ENCODE measurements at regions not wholly inside any gene's neighbourhood (a gene's known extent, or its start where the extent isn't known, plus 50 kb on each side); places are given as distances from the start of the nearest gene placed in this dataset.
"Not testable (repeated sequence)": the region's sequence is repeated elsewhere in the genome, so short reads cannot be mapped to it uniquely, and the experiment has no call there.

DNA sequence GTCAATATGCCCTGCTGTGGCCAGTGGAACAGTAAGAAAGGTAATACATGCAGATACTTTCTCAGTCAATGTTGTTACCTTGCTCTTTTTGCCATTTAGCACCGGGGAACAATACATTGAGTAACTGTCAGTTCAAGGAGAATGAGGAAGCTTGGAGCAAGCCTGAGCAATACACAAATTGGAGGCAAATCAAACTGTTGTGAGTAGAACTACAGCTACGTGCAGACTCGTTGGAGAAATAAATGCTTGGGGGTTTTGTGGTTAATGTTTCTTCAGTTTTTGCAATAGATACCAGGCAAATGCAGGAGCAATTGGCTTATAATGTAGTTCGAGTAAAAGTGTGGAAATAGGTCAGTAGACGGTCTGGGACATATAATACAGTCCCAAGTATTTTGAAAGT is 587.3 kb upstream of the ROBO1 start:
- Histone ChIP-seq H3K36me3 (ENCODE audit: insufficient read depth, low read length) (no peaks in the 10 kb centered on the region), H3K4me1 (ENCODE audit: insufficient read depth, low read length) (no peaks in the 10 kb centered on the region), H3K9me3 (ENCODE audit: low read length) (no peaks in the 10 kb centered on the region), H3K4me3 (ENCODE audit: low read length) (no peak overlapping the region), H2AFZ (ENCODE audit: low read depth, low read length) (no peak overlapping the region), H3K27me3 (ENCODE audit: insufficient read depth, low read length) (no peaks in the 10 kb centered on the region)

DNA sequence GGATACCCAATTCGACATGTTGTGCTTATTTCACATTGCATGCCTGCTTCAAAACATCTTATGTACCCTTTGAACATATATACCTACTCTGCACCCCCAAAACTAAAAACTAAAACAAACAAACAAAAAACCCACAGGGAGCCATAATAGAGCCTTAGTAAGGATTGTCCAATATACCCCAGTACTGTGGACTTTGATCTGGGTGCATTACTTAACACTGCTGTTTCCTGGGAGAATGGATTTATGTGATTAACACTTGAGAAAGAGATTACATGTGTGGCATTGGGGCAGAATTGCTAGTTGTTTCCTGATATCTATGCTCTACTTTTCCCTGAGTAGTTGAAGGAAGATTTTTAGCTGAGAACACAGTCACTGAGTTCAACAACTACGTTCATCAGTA is 583.4 kb upstream of the ROBO1 start:
- H3K36me3 ChIP-seq (ENCODE audit: insufficient read depth, low read length) = no peaks in the 10 kb centered on the region
- H3K27me3 ChIP-seq (ENCODE audit: insufficient read depth, low read length) = no peaks in the 10 kb centered on the region
- no peaks in the 10 kb centered on the region for H3K4me1 ChIP-seq (ENCODE audit: insufficient read depth, low read length)
- no peaks in the 10 kb centered on the region for H3K9me3 ChIP-seq (ENCODE audit: low read length)
- no peak overlapping the region for H2AFZ ChIP-seq (ENCODE audit: low read depth, low read length)
- no peak overlapping the region for H3K4me3 ChIP-seq (ENCODE audit: low read length)

DNA sequence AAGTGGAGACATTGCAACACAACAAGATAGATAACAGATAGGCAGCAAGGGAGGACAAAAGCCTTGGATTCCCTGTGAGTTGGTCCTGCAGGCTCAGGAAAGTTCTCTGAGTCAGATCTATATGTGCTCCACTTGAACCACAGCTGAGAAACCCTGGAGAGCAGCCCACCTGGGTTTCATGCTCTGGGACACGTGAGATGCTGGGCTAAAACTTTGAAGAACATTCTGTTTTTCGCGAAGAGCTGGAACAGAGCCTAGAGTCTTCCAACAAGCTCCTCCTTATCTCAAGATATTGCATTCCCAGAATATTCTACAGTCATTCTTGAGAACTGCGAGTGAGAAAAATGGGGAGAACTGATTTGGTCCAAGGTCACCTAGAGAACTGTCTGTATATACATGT is 583.0 kb upstream of the ROBO1 start:
- H3K9me3 ChIP-seq (ENCODE audit: low read length) = no peaks in the 10 kb centered on the region
- H3K27me3 ChIP-seq (ENCODE audit: insufficient read depth, low read length) = no peaks in the 10 kb centered on the region
- no peak overlapping the region for H2AFZ ChIP-seq (ENCODE audit: low read depth, low read length)
- no peak overlapping the region for H3K4me3 ChIP-seq (ENCODE audit: low read length)
- no peaks in the 10 kb centered on the region for H3K4me1 ChIP-seq (ENCODE audit: insufficient read depth, low read length)
- no peaks in the 10 kb centered on the region for H3K36me3 ChIP-seq (ENCODE audit: insufficient read depth, low read length)

DNA sequence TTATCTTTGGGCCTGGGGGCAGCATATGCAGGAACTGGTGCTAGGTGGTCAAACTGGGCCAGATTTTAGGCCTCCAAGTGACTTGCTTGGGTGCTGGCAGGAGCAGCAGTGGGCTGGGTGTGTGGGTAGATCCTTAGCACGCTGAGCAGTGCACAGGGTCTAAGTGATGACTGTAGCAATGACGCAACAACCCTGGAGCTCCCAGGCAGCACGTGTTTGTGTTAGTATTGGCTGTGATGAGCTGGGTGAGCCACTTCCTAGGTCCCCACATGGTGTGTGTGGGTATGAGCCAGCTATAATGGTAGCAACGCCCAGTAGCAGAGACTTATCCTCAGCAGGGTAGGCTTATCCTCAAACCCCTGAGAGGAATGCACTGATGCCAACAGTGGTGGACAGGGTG is 570.6 kb upstream of the ROBO1 start:
- Histone ChIP-seq H3K27me3 (ENCODE audit: insufficient read depth, low read length) (no peaks in the 10 kb centered on the region), H3K4me1 (ENCODE audit: insufficient read depth, low read length) (no peaks in the 10 kb centered on the region), H3K9me3 (ENCODE audit: low read length) (no peaks in the 10 kb centered on the region), H2AFZ (ENCODE audit: low read depth, low read length) (no peak overlapping the region), H3K4me3 (ENCODE audit: low read length) (no peak overlapping the region), H3K36me3 (ENCODE audit: insufficient read depth, low read length) (no peaks in the 10 kb centered on the region)

DNA sequence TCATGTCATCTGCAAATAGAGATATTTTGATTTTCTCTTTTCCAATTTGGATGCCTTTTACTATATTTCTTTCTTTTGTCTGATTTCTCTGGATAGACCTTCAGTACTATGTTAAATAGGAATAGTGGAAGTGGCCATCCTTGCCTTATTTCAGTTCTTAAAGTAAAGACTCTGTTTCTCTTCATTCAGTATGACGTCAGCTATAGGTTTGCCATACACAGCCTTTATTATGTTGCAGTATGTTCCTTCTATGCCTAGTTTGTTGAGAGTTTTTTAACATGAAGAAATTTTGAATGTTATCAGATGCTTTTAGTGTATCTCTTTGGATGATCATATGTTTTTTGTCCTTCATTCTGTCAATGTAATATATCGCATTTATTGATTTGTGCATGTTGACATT is 566.7 kb upstream of the ROBO1 start:
- Histone ChIP-seq H2AFZ (ENCODE audit: low read depth, low read length) (no peak overlapping the region), H3K27me3 (ENCODE audit: insufficient read depth, low read length) (no peaks in the 10 kb centered on the region), H3K9me3 (ENCODE audit: low read length) (no peaks in the 10 kb centered on the region), H3K4me3 (ENCODE audit: low read length) (no peak overlapping the region), H3K4me1 (ENCODE audit: insufficient read depth, low read length) (no peaks in the 10 kb centered on the region), H3K36me3 (ENCODE audit: insufficient read depth, low read length) (no peaks in the 10 kb centered on the region)

DNA sequence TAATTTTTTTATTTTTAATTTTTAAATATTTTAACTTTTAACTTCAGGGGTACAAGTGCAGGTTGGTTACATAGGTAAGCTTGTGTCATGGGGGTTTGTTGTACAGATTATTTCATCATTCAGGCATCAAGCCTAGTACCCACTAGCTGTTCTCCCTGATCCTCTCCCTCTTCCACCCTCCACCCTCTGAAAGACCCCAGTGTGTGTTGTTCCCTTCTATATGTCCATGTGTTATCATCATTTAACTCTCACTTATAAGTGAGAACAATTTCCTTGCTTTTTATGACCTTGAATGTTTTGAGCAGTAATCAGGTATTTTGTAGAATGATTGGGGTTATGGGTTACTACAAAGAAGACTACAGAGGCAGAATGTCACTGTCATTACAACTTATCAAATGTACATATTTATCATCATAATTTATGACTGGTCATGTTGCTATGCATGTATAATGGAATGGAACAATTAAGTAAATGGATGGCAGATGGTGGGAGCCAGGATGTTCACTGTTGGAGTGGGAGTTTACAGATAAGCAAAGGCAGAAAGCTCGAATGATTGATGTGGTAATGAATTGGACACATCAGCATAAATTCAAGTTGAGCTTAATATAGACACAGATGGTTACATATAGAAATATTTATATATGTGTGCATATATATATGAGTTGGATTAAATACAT is 563.8 kb upstream of the ROBO1 start:
- Histone ChIP-seq H3K27me3 (ENCODE audit: insufficient read depth, low read length) (no peaks in the 10 kb centered on the region), H3K4me3 (ENCODE audit: low read length) (no peak overlapping the region), H3K9me3 (ENCODE audit: low read length) (no peaks in the 10 kb centered on the region), H2AFZ (ENCODE audit: low read depth, low read length) (no peak overlapping the region), H3K4me1 (ENCODE audit: insufficient read depth, low read length) (no peaks in the 10 kb centered on the region), H3K36me3 (ENCODE audit: insufficient read depth, low read length) (no peaks in the 10 kb centered on the region)

DNA sequence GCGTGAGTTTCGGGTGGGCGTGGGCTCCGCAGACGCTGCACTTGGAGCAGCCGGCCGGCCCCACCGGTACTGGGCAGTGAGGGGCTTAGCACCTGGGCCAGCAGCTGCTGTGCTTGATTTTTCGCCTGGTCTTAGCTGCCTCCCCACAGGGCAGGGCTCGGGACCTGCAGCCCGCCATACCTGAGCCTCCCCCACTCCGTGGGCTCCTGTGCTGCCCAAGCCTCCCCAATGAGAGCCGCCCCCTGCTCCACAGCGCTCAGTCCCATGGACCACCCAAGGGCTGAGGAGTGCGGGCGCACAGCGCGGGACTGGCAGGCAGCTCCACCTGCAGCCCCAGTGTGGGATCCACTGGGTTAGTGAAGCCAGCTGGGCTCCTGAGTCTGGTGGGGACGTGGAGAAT is 546.7 kb upstream of the ROBO1 start:
- not testable (repeated sequence) for H3K4me3 ChIP-seq (ENCODE audit: low read length); H3K9me3 ChIP-seq (ENCODE audit: low read length); H2AFZ ChIP-seq (ENCODE audit: low read depth, low read length); H3K36me3 ChIP-seq (ENCODE audit: insufficient read depth, low read length); H3K4me1 ChIP-seq (ENCODE audit: insufficient read depth, low read length); H3K27me3 ChIP-seq (ENCODE audit: insufficient read depth, low read length)

DNA sequence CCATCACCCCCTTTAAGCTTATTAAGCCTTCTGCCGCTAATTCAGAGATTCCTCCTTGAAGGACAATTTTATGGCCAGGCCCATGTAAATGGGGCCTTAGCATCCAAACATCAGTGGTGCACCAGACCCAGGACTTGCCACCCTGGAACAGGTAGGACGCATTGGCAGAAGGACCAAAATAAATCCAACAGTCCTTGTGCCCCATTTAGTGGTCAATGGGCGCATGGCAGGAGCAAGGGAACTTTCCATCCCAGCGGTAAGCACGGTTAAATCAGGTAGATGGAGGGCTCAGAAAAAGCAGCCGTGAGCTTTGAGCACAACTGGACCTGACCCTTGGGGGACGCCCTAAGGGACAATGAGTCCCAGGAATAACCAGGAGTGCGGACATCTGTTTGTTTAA is 540.8 kb upstream of the ROBO1 start:
- H3K4me1 ChIP-seq (ENCODE audit: insufficient read depth, low read length) = no peaks in the 10 kb centered on the region

DNA sequence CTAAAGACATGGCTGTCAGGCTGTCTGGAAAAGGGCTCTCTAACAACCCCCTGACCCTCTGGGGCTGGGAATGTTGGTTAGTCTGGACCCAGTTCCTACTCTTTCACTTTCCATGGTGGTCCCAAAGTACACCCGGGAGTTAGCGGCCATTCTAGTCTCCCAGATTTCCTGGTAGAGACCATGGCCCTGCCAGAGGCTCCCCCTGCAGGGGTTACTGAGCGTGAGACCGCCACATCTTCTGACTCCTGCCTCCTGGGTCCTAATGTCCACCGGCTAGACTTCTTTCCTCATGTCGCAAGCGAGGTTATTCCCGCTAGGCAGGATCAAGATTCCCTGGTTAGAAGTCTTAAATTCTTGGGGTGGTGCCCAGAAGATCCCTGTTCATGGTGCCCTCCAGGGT is 540.0 kb upstream of the ROBO1 start:
- Histone ChIP-seq H3K4me3 (ENCODE audit: low read length) (no peak overlapping the region), H2AFZ (ENCODE audit: low read depth, low read length) (no peak overlapping the region), H3K36me3 (ENCODE audit: insufficient read depth, low read length) (no peaks in the 10 kb centered on the region), H3K9me3 (ENCODE audit: low read length) (no peaks in the 10 kb centered on the region), H3K27me3 (ENCODE audit: insufficient read depth, low read length) (no peaks in the 10 kb centered on the region), H3K4me1 (ENCODE audit: insufficient read depth, low read length) (no peaks in the 10 kb centered on the region)

More for the DNA sequence above, 540.8 kb upstream of the ROBO1 start:
- Histone ChIP-seq H3K27me3 (ENCODE audit: insufficient read depth, low read length) (no peaks in the 10 kb centered on the region), H3K9me3 (ENCODE audit: low read length) (no peaks in the 10 kb centered on the region), H2AFZ (ENCODE audit: low read depth, low read length) (no peak overlapping the region), H3K4me3 (ENCODE audit: low read length) (no peak overlapping the region), H3K36me3 (ENCODE audit: insufficient read depth, low read length) (no peaks in the 10 kb centered on the region)

DNA sequence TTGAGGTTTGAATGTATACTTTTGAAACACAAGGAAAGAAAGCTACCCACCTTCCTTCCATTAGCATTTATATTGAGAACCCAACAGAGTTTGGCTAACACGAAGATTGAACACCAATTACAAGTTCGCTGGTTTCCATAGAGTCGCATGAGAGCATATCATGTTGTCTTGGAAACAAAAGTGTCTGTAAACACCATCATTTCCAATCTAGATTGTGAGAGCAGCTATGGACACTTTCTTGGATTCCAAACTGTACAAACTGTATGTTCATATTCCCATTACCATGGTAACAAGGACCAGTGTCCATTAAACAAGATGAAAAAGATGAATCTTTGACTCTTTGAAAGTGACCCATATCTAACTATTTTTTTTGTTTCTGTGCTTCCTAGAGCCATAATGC is 529.9 kb upstream of the ROBO1 start:
- H3K4me1 ChIP-seq (ENCODE audit: insufficient read depth, low read length) = no peaks in the 10 kb centered on the region
- H2AFZ ChIP-seq (ENCODE audit: low read depth, low read length) = no peak overlapping the region
- no peaks in the 10 kb centered on the region for H3K36me3 ChIP-seq (ENCODE audit: insufficient read depth, low read length)
- H3K9me3 ChIP-seq (ENCODE audit: low read length) = no peaks in the 10 kb centered on the region
- H3K4me3 ChIP-seq (ENCODE audit: low read length) = no peak overlapping the region
- no peaks in the 10 kb centered on the region for H3K27me3 ChIP-seq (ENCODE audit: insufficient read depth, low read length)

DNA sequence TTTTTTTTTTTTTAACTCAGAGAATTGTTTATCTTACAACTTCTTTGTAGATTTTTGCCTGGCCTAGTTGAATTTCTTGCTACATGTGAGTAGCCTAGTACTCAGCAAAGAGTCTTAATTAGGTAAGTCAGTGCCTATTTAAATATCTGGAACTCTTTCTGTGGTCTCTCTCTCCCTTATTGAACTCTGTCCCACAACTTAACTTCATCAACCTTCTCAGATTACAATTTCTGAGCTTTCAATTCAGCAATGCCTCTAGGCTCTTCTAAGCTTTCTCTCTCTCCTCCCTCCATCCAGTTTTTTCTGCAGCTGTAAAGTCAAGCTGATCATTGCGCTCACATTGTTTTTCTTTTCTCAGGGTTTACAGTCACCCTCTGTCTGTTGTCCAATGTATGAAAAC is 517.6 kb upstream of the ROBO1 start:
- Histone ChIP-seq H2AFZ (ENCODE audit: low read depth, low read length) (no peak overlapping the region), H3K9me3 (ENCODE audit: low read length) (no peaks in the 10 kb centered on the region), H3K27me3 (ENCODE audit: insufficient read depth, low read length) (no peaks in the 10 kb centered on the region), H3K4me1 (ENCODE audit: insufficient read depth, low read length) (no peaks in the 10 kb centered on the region), H3K36me3 (ENCODE audit: insufficient read depth, low read length) (no peaks in the 10 kb centered on the region), H3K4me3 (ENCODE audit: low read length) (no peak overlapping the region)

DNA sequence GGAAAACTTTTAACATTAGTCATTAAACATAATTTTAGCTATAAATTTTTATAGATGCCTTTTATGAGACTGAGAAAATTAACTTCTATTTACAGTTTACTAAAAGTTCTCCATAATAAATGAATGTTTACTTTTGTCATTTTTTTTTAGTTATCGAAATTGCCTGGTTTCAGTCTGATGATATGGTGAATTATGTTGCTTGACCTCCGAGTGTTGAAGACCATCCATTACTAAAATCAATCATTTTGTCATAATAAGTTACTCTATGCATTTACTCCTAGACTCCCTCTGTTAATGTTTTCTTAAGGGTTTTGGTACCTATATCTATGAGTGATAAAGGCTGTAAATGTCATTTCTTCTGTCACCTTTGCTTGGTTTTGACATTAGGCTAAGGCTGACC is 516.0 kb upstream of the ROBO1 start:
- no peak overlapping the region for H2AFZ ChIP-seq (ENCODE audit: low read depth, low read length)
- H3K4me3 ChIP-seq (ENCODE audit: low read length) = no peak overlapping the region

DNA sequence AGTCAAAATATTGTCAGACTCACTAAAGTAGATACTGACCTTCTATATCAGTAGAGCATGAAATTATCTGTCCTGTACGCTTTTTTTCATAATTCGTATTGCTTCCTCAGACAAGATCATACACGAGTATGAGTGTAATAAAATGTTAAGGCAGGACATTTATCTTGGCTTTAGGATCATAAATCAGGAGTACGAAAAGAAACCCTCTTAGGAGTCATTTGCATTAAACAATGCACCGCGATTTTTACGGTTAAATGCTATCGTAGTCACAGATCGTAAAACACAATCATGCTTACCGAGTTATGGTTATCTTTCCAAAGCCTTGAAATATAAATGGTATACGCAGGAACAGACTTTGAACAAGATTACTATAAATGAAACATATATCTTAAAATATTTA is 510.3 kb upstream of the ROBO1 start:
- H2AFZ ChIP-seq (ENCODE audit: low read depth, low read length) = no peak overlapping the region

More for the DNA sequence above, 516.0 kb upstream of the ROBO1 start:
- Histone ChIP-seq H3K9me3 (ENCODE audit: low read length) (no peaks in the 10 kb centered on the region), H3K36me3 (ENCODE audit: insufficient read depth, low read length) (no peaks in the 10 kb centered on the region), H3K27me3 (ENCODE audit: insufficient read depth, low read length) (no peaks in the 10 kb centered on the region), H3K4me1 (ENCODE audit: insufficient read depth, low read length) (no peaks in the 10 kb centered on the region)

DNA sequence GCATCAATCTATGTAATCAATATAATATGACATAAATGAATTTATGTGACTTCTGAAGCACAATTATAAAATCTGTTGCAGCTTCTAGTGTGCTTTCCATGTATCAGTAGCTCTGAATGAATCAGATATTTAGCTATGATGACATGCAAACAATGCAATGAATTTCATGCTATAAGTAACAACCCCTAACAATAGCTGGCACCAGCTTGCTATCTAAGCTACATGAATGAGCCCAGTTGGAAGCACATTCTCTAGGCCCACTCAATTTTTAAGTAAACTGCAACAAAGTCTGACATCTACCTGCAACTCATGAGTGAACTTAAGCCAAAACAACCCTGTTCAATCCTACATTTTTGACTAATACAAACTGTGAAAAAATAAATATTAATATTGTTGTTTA is 507.3 kb upstream of the ROBO1 start:
- Histone ChIP-seq H3K4me1 (ENCODE audit: insufficient read depth, low read length) (no peaks in the 10 kb centered on the region), H3K9me3 (ENCODE audit: low read length) (no peaks in the 10 kb centered on the region), H2AFZ (ENCODE audit: low read depth, low read length) (no peak overlapping the region), H3K4me3 (ENCODE audit: low read length) (no peak overlapping the region), H3K27me3 (ENCODE audit: insufficient read depth, low read length) (no peaks in the 10 kb centered on the region), H3K36me3 (ENCODE audit: insufficient read depth, low read length) (no peaks in the 10 kb centered on the region)

More for the DNA sequence above, 510.3 kb upstream of the ROBO1 start:
- no peaks in the 10 kb centered on the region for H3K4me1 ChIP-seq (ENCODE audit: insufficient read depth, low read length)
- H3K36me3 ChIP-seq (ENCODE audit: insufficient read depth, low read length) = no peaks in the 10 kb centered on the region
- H3K9me3 ChIP-seq (ENCODE audit: low read length) = no peaks in the 10 kb centered on the region
- no peak overlapping the region for H3K4me3 ChIP-seq (ENCODE audit: low read length)
- H3K27me3 ChIP-seq (ENCODE audit: insufficient read depth, low read length) = no peaks in the 10 kb centered on the region
